Neural cell (in vitro differentiated cells): ENCODE measurements at regions not wholly inside any gene's neighbourhood (a gene's known extent, or its start where the extent isn't known, plus 50 kb on each side); places are given as distances from the start of the nearest gene placed in this dataset.

Experiments used
- H2AFZ ChIP-seq: fragments of 200-600, 300-800 bp; sonication (generic), shearing (Covaris generic); 2 replicates; pipeline ENCODE4 v1.6.0; 2014; ENCODE audit warnings: low read depth, mild to moderate bottlenecking, antibody characterized with exemption, low read length, moderate library complexity
- H3F3A ChIP-seq: fragments of 200-600 bp; shearing (Covaris generic); 2 replicates; pipeline ENCODE4 v1.6.1; 2016; ENCODE audit warnings: mild to moderate bottlenecking, moderate library complexity, mixed read lengths, antibody characterized with exemption, low read length; ENCODE audit not compliant: insufficient read depth, poor library complexity, severe bottlenecking
- H3K27ac ChIP-seq: fragments of 200-600, 300-800 bp; sonication (generic), shearing (Covaris generic); 2 replicates; pipeline ENCODE4 v1.5.1; 2014; ENCODE audit warnings: mild to moderate bottlenecking, low read length, moderate library complexity
- H3K27me3 ChIP-seq: fragments of 300-800, 200-600 bp; sonication (generic), shearing (Covaris generic); 2 replicates; pipeline ENCODE4 v1.6.0; 2014; ENCODE audit warnings: mild to moderate bottlenecking, low read depth, low read length, moderate library complexity; ENCODE audit not compliant: insufficient read depth
- H3K36me3 ChIP-seq: fragments of 300-800, 200-600 bp; sonication (generic), shearing (Covaris generic); 2 replicates; pipeline ENCODE4 v1.5.1; 2014; ENCODE audit warnings: mild to moderate bottlenecking, antibody characterized with exemption, low read length, moderate library complexity; ENCODE audit not compliant: insufficient read depth
- H3K4me2 ChIP-seq: fragments of 300-800, 200-600 bp; sonication (generic), shearing (Covaris generic); 2 replicates; pipeline ENCODE4 v1.6.0; 2014; ENCODE audit warnings: mild to moderate bottlenecking, low read length
- H3K4me3 ChIP-seq: fragments of 300-800, 200-600 bp; sonication (generic), shearing (Covaris generic); 2 replicates; pipeline ENCODE4 v1.5.1; 2014; ENCODE audit warnings: mild to moderate bottlenecking, low read length, moderate library complexity
- H3K79me2 ChIP-seq: fragments of 200-600 bp; shearing (Covaris generic); replicated peaks from 2 replicates; pipeline ENCODE4 v1.6.0; 2014; ENCODE audit warnings: mild to moderate bottlenecking, low read length, moderate library complexity; ENCODE audit not compliant: insufficient read depth
- H3K9ac ChIP-seq: fragments of 300-800, 200-600 bp; sonication (generic), shearing (Covaris generic); 2 replicates; pipeline ENCODE4 v1.6.1; 2016; ENCODE audit warnings: mild to moderate bottlenecking, low read length, mixed read lengths
- H3K9me2 ChIP-seq: fragments of 200-600 bp; shearing (Covaris generic); 2 replicates; pipeline ENCODE4 v1.6.1; 2016; ENCODE audit warnings: mild to moderate bottlenecking, low read length, mixed read lengths; ENCODE audit not compliant: insufficient read depth
- H3K9me3 ChIP-seq: fragments of 200-600, 300-800 bp; sonication (generic), shearing (Covaris generic); 2 replicates; pipeline ENCODE4 v1.6.1; 2016; ENCODE audit warnings: mild to moderate bottlenecking, mixed run types, low read length, moderate library complexity, mixed read lengths
- H4K20me1 ChIP-seq: fragments of 200-600 bp; shearing (Covaris generic); 2 replicates; pipeline ENCODE4 v1.6.1; 2016; ENCODE audit warnings: mild to moderate bottlenecking, mixed run types; ENCODE audit not compliant: insufficient read depth
- EP300 ChIP-seq: fragments of 450-650 bp; conservative IDR thresholded peaks from 2 replicates; pipeline ENCODE4 v1.6.1; 2014; ENCODE audit warnings: antibody characterized with exemption, mild to moderate bottlenecking, moderate library complexity; ENCODE audit not compliant: poor library complexity, severe bottlenecking
- EZH2 ChIP-seq: fragments of 200-600, 300-800 bp; shearing (Covaris generic), sonication (generic); IDR thresholded peaks from 2 replicates; pipeline ENCODE4 v1.6.1; 2014; ENCODE audit warnings: antibody characterized with exemption, low read length, borderline replicate concordance, mild to moderate bottlenecking; ENCODE audit not compliant: insufficient read depth, poor library complexity, severe bottlenecking
- MXI1 ChIP-seq: fragments of 450-650 bp; conservative IDR thresholded peaks from 2 replicates; pipeline ENCODE4 v1.6.1; 2014; ENCODE audit warnings: antibody characterized with exemption, mild to moderate bottlenecking; ENCODE audit not compliant: poor library complexity, severe bottlenecking
- POLR2AphosphoS5 ChIP-seq: IDR thresholded peaks from 2 replicates; pipeline ENCODE4 v1.6.1; 2012
- RAD21 ChIP-seq: fragments of 450-650 bp; conservative IDR thresholded peaks from 2 replicates; pipeline ENCODE4 v1.6.1; 2014; ENCODE audit warnings: antibody characterized with exemption, mild to moderate bottlenecking, moderate library complexity
- SMC3 ChIP-seq: fragments of 450-650 bp; conservative IDR thresholded peaks from 2 replicates; pipeline ENCODE4 v1.6.1; 2014; ENCODE audit warnings: antibody characterized with exemption, mild to moderate bottlenecking, moderate library complexity; ENCODE audit not compliant: poor library complexity
- TAF1 ChIP-seq: IDR thresholded peaks from 2 replicates; pipeline ENCODE4 v1.6.1; 2012; ENCODE audit warnings: low read depth
- TF ChIP-seq, protein P1 (sequence below): IDR thresholded peaks from 2 replicates; pipeline ENCODE4 v1.6.1; 2012; ENCODE audit warnings: borderline replicate concordance
- TF ChIP-seq, protein P2 (sequence below): fragments of 450-650 bp; IDR thresholded peaks from 2 replicates; pipeline ENCODE4 v1.5.1; 2014; ENCODE audit warnings: antibody characterized with exemption, mild to moderate bottlenecking, moderate library complexity; ENCODE audit not compliant: poor library complexity, severe bottlenecking

DNA sequence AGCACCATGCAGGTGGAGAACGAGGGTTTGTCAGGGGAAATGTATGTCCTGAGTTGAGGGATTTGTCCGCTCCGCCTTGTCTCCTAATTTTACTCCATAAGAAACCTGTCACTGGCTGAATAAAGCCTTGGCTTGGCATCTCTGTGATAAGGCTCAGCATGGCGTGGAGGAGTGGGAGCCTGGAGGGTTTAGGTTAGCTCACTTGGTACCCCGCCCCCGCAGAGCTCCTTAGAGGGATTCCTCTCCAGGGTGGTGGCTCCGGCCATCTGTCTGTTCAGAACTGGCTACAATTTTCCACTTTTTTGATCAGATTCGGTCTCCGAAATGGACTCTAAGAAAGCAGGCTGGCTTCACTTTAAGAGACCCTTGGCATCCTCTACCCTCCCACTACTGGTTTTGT lies 192.2 kb upstream of the SYNDIG1 start:
- Histone ChIP-seq H3K4me2 (no peak overlapping the region), H3K4me3 (no peak overlapping the region), H4K20me1 (no peaks in the 10 kb centered on the region), H2AFZ (no peak overlapping the region), H3K9me3 (no peaks in the 10 kb centered on the region), H3K36me3 (no peaks in the 10 kb centered on the region), H3K27me3 (no peaks in the 10 kb centered on the region), H3K27ac (no peak overlapping the region), H3K9me2 (no peaks in the 10 kb centered on the region), H3K9ac (no peak overlapping the region), H3K79me2 (no peaks in the 10 kb centered on the region), H3F3A (no peaks in the 10 kb centered on the region)
- no peak for TF ChIP-seq RAD21
- TF ChIP-seq SMC3, result no peak
- no peak for TF ChIP-seq EP300
- TF ChIP-seq, protein P1, sequence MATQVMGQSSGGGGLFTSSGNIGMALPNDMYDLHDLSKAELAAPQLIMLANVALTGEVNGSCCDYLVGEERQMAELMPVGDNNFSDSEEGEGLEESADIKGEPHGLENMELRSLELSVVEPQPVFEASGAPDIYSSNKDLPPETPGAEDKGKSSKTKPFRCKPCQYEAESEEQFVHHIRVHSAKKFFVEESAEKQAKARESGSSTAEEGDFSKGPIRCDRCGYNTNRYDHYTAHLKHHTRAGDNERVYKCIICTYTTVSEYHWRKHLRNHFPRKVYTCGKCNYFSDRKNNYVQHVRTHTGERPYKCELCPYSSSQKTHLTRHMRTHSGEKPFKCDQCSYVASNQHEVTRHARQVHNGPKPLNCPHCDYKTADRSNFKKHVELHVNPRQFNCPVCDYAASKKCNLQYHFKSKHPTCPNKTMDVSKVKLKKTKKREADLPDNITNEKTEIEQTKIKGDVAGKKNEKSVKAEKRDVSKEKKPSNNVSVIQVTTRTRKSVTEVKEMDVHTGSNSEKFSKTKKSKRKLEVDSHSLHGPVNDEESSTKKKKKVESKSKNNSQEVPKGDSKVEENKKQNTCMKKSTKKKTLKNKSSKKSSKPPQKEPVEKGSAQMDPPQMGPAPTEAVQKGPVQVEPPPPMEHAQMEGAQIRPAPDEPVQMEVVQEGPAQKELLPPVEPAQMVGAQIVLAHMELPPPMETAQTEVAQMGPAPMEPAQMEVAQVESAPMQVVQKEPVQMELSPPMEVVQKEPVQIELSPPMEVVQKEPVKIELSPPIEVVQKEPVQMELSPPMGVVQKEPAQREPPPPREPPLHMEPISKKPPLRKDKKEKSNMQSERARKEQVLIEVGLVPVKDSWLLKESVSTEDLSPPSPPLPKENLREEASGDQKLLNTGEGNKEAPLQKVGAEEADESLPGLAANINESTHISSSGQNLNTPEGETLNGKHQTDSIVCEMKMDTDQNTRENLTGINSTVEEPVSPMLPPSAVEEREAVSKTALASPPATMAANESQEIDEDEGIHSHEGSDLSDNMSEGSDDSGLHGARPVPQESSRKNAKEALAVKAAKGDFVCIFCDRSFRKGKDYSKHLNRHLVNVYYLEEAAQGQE, result no peak
- TF ChIP-seq, protein P2, sequence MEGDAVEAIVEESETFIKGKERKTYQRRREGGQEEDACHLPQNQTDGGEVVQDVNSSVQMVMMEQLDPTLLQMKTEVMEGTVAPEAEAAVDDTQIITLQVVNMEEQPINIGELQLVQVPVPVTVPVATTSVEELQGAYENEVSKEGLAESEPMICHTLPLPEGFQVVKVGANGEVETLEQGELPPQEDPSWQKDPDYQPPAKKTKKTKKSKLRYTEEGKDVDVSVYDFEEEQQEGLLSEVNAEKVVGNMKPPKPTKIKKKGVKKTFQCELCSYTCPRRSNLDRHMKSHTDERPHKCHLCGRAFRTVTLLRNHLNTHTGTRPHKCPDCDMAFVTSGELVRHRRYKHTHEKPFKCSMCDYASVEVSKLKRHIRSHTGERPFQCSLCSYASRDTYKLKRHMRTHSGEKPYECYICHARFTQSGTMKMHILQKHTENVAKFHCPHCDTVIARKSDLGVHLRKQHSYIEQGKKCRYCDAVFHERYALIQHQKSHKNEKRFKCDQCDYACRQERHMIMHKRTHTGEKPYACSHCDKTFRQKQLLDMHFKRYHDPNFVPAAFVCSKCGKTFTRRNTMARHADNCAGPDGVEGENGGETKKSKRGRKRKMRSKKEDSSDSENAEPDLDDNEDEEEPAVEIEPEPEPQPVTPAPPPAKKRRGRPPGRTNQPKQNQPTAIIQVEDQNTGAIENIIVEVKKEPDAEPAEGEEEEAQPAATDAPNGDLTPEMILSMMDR, result no peak
- no peak for TF ChIP-seq TAF1
- TF ChIP-seq POLR2AphosphoS5, result no peak
- TF ChIP-seq MXI1, result no peak
- no peak for TF ChIP-seq EZH2

DNA sequence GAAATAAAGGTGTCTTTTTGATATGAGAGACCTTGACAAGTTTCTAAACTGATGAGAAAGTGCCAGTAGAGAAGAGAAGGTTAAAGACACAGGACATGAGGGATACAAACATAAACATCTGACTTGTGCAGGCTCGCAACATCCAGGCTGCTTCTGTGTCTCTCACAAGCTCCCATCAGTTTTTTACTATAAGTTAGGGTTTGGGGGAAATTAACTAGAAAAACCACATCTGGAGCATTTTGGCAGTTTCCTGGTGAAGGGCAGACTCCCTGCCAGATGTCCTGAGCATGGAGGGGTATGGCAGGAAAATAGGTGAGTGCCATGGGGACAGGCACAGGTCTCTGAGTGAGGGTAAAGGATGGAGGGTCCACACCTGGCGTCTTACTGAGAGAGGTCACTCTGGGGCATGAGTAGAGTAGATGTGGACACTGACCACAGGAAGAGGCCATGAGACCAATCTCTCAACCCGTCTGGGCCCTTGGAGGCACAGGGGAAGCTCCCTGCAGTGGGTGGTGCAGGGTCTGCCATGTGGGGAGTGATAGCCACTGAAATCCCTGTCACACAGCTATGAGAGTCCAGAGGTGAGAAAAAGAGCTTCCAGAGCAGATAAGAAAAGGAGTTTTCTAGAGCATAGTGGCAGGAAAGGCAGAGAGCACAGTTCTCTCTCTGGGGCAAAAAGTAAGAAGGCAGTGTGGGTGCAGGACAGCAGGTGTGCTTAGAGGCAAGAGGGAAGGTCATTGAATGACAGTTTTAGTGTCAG lies 193.3 kb upstream of the SYNDIG1 start:
- no peaks in the 10 kb centered on the region for H3K9me3 ChIP-seq
- TF ChIP-seq EP300 (no peak), MXI1 (no peak), RAD21 (no peak), TAF1 (no peak), EZH2 (no peak), POLR2AphosphoS5 (no peak), SMC3 (no peak)
- TF ChIP-seq, protein P1, result no peak
- TF ChIP-seq, protein P2, result no peak
- H2AFZ ChIP-seq, result no peak overlapping the region
- H3K27ac ChIP-seq, result no peak overlapping the region
- H3K27me3 ChIP-seq, result no peaks in the 10 kb centered on the region
- H3K4me2 ChIP-seq, result no peak overlapping the region
- no peaks in the 10 kb centered on the region for H3K36me3 ChIP-seq
- no peak overlapping the region for H3K4me3 ChIP-seq
- H4K20me1 ChIP-seq, result no peaks in the 10 kb centered on the region
- H3K9me2 ChIP-seq, result no peaks in the 10 kb centered on the region
- no peaks in the 10 kb centered on the region for H3F3A ChIP-seq
- H3K9ac ChIP-seq, result no peak overlapping the region
- H3K79me2 ChIP-seq, result no peaks in the 10 kb centered on the region
